Upper lobe of left lung (tissue), 6 donors: ENCODE measurements at regions not wholly inside any gene's neighbourhood (a gene's known extent, or its start where the extent isn't known, plus 50 kb on each side); places are given as distances from the start of the nearest gene placed in this dataset.

Experiments
- ATAC-seq, 2 donors: fragments of 200-7000 bp; cut with Tn5 transposase; one replicate each; pipeline ENCODE4 v1.9.1; 2022; ENCODE audit warnings: mild to moderate bottlenecking in 2 of 2, moderate library complexity in 2 of 2; ENCODE audit not compliant: low FRiP score in 2 of 2
- DNase-seq, 2 donors: peaks; one replicate each; pipeline ENCODE4 v3.0.0-alpha.2; 2019 to 2020
- H3K27ac ChIP-seq, 4 donors: fragments of 200-600 bp; sonication (generic); one replicate each; pipeline ENCODE4 v1.5.1; 2016 to 2019
- H3K27me3 ChIP-seq, 4 donors: fragments of 200-600 bp; sonication (generic); one replicate each; pipeline ENCODE4 v1.5.1; 2017 to 2019
- H3K36me3 ChIP-seq, 4 donors: fragments of 200-600 bp; sonication (generic); one replicate each; pipeline ENCODE4 v1.5.1; 2016 to 2019
- H3K4me1 ChIP-seq, 4 donors: fragments of 200-600 bp; sonication (generic); one replicate each; pipeline ENCODE4 v1.5.1; 2018 to 2019
- H3K4me3 ChIP-seq, 4 donors: fragments of 200-600 bp; sonication (generic); one replicate each; pipeline ENCODE4 v1.5.1; 2017 to 2019; ENCODE audit warnings: mild to moderate bottlenecking in 2 of 4, moderate library complexity in 1 of 4
- H3K9me3 ChIP-seq, 4 donors: fragments of 200-600 bp; sonication (generic); one replicate each; pipeline ENCODE4 v1.5.1; 2018 to 2019
- CTCF ChIP-seq, 6 experiments: fragments of 450-650 bp in 4 of 6; fragments of 200-600 bp in 2 of 6; sonication (generic) in 2 of 6; IDR thresholded peaks; one replicate each; pipeline ENCODE4 v1.5.1; 2016 to 2019; ENCODE audit warnings: antibody characterized with exemption in 6 of 6
- EP300 ChIP-seq, 4 donors: sonication (generic); formaldehyde crosslinking; IDR thresholded peaks; one replicate each; pipeline ENCODE4 v1.5.1; 2017; ENCODE audit warnings: antibody characterized with exemption in 4 of 4, control low read depth in 2 of 4
- POLR2A ChIP-seq, 4 donors: fragments of 450-650 bp; IDR thresholded peaks; one replicate each; pipeline ENCODE4 v1.5.1; 2016 to 2017; ENCODE audit warnings: antibody characterized with exemption in 4 of 4, mild to moderate bottlenecking in 2 of 4
- POLR2AphosphoS5 ChIP-seq, 2 donors: sonication (generic); formaldehyde crosslinking; IDR thresholded peaks; one replicate each; pipeline ENCODE4 v1.5.1; 2017; ENCODE audit warnings: antibody characterized with exemption in 2 of 2
- WGBS, 2 donors: methylation state at CpG; one replicate each; pipeline ENCODE4 v1.1.5; 2017 to 2018; 5-methylcytosine and 5-hydroxymethylcytosine counted together
- donor health status: DM: no; HTN: no; CAD: no; lungs with moderate emphysema.
- donor health status: DM: no; HTN: yes; CAD: no; lungs with severe emphysema.

DNA sequence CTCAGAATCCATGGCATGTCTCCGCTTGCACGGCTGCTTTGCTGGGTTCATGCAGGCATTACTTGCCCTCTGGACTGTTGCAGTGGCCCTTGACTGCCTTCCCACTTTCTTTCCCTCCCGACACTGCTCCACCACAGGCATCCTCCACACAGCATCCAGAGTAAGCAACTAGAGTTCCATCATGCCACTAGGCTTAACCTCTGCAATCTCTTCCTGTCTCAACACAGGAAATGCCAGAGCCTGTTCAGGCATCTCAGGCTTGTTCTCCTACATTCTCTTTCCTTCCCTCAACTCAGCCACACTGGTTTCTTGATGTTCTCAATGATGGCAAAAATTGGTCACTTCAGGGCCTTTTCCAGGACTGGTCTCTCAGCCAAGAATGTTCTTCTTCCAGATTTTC is 284.5 kb upstream of the KLF6 start:
- Histone ChIP-seq H3K27ac (no peak overlapping the region), H3K4me1 (peaks cover 0 to 10% (median 4%) of the 10 kb centered on the region in 4 donors), H3K4me3 (no peak overlapping the region), H3K36me3 (no peaks in the 10 kb centered on the region), H3K27me3 (no peaks in the 10 kb centered on the region), H3K9me3 (no peaks in the 10 kb centered on the region)
- no peak for TF ChIP-seq POLR2A (IDR thresholded peaks at IDR 0.05)
- TF ChIP-seq CTCF (IDR thresholded peaks at IDR 0.05), result no peak
- no peak for TF ChIP-seq EP300 (IDR thresholded peaks at IDR 0.05)
- no peak for TF ChIP-seq POLR2AphosphoS5 (IDR thresholded peaks at IDR 0.05)
- DNase-seq, result no peak
- WGBS, 2 donors, result 80 to 86% methylated on average over 3 of the region's 3 CpGs
- no peak for ATAC-seq

DNA sequence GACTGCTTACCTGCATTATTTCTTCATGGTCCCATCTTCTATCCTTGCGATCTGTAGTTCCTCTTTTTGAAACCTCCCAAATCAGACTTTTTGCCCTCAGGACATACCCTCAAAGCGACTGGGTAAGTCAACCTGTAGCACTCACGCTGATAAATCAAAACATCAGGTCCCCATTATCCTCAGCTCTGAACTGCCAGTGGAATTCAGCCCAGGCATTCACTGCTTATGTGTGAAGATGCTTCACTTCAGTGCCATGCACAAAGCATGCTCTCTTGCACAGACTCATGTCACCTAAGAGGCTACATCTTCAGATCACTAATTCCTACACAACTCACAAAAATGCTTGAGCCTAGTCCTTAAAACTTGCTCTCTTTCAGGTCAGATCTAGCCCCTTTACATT is 283.6 kb upstream of the KLF6 start:
- no peaks in the 10 kb centered on the region for H3K36me3 ChIP-seq
- WGBS, 2 donors, result 92 to 98% methylated on average over 3 of the region's 3 CpGs
- no peak overlapping the region for H3K4me3 ChIP-seq
- no peak for ATAC-seq
- no peaks in the 10 kb centered on the region for H3K27me3 ChIP-seq
- no peak overlapping the region for H3K27ac ChIP-seq
- peaks cover 0 to 8% (median 3%) of the 10 kb centered on the region in 4 donors for H3K4me1 ChIP-seq
- no peak for DNase-seq
- H3K9me3 ChIP-seq, result no peaks in the 10 kb centered on the region
- TF ChIP-seq POLR2AphosphoS5 (IDR thresholded peaks at IDR 0.05) (no peak), POLR2A (IDR thresholded peaks at IDR 0.05) (no peak), CTCF (IDR thresholded peaks at IDR 0.05) (no peak), EP300 (IDR thresholded peaks at IDR 0.05) (no peak)

DNA sequence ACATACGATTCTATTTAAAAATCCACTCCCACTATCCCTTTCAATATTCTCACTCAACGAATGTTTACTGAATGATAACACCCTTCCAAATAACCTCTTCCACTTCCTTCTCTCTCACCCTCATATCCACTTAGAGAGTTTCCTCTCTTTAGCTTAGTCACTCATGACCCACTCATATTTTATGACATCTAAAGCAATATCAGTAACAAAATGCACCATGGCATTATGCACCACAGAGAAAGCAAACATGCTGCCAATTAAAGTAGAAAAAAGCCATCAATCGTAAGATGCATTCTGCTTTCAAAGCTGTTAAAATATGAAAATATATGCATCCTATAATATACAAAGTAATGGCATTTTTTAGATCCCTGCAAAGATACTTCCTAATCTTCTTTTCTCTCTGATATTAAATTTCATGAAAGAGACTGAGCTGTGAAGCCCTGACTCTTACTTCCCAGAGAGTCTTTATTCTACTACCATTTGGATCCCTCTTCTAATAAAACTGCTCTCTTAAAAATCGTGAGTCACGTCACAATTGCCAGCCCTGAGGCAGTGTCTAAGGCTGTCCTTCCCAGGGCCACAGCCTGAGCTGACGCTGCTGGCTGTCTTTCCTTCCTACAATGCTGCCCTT is 283.0 kb upstream of the KLF6 start:
- no peaks in the 10 kb centered on the region for H3K9me3 ChIP-seq
- no peak for DNase-seq
- peaks cover 0 to 8% (median 3%) of the 10 kb centered on the region in 4 donors for H3K4me1 ChIP-seq
- H3K36me3 ChIP-seq, result no peaks in the 10 kb centered on the region
- ATAC-seq, result peak in 1 of 2 donors; percentile 37
- no peaks in the 10 kb centered on the region for H3K27me3 ChIP-seq
- TF ChIP-seq EP300 (IDR thresholded peaks at IDR 0.05) (no peak), CTCF (IDR thresholded peaks at IDR 0.05) (no peak), POLR2AphosphoS5 (IDR thresholded peaks at IDR 0.05) (no peak), POLR2A (IDR thresholded peaks at IDR 0.05) (no peak)
- WGBS, 2 donors, result 58 to 61% methylated on average over 6 of the region's 6 CpGs
- no peak overlapping the region for H3K4me3 ChIP-seq
- peak overlapping the region in 1 of 4 donors; percentile 6 for H3K27ac ChIP-seq

DNA sequence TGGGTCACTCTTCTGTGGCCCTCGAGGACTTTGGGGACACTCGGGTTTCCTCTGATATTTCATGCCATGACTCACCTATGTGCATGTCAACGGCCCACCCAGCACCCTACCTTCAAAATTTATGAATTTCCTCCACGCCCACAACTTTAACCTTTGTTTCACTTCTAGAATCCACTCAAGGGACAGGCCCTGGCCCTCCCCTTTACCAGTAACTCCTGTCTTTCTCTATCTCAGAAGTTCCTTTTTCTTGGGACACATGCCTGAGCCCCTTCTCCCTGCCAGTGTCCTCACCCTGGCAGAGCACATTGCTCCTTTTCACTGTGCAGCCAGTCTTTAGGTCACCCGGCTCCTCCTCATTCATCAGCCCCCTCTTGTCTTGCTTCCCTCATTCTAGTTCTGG is 282.5 kb upstream of the KLF6 start:
- ATAC-seq (peak in 1 of 2 donors; percentile 55), DNase-seq (no peak)
- peaks cover 0 to 11% (median 4%) of the 10 kb centered on the region in 4 donors for H3K4me1 ChIP-seq
- no peak overlapping the region for H3K4me3 ChIP-seq
- TF ChIP-seq CTCF (IDR thresholded peaks at IDR 0.05) (no peak), EP300 (IDR thresholded peaks at IDR 0.05) (no peak), POLR2AphosphoS5 (IDR thresholded peaks at IDR 0.05) (no peak), POLR2A (IDR thresholded peaks at IDR 0.05) (no peak)
- no peaks in the 10 kb centered on the region for H3K9me3 ChIP-seq
- 51 to 67% methylated on average over 5 of the region's 5 CpGs for WGBS, 2 donors
- peak overlapping the region in 1 of 4 donors; percentile 6 for H3K27ac ChIP-seq
- no peaks in the 10 kb centered on the region for H3K27me3 ChIP-seq
- no peaks in the 10 kb centered on the region for H3K36me3 ChIP-seq
